ENCODE measurements at regions not wholly inside any gene's neighbourhood (a gene's known extent, or its start where the extent isn't known, plus 50 kb on each side); places are given as distances from the start of the nearest gene placed in this dataset.

GRCh38 chr5:116703941-116704340, 129.3 kb upstream of the SEMA6A start:
- DNase-seq (ENCODE audit: low read depth, low spot score) = no peak

GRCh38 chr5:116703328-116703727, 128.7 kb upstream of the SEMA6A start:
- DNase-seq (ENCODE audit: low read depth, low spot score) = no peak

GRCh38 chr5:116702776-116703175, 128.2 kb upstream of the SEMA6A start:
- DNase-seq (ENCODE audit: low read depth, low spot score) = no peak

GRCh38 chr5:116699332-116699731, 124.7 kb upstream of the SEMA6A start:
- DNase-seq (ENCODE audit: low read depth, low spot score) = no peak

- DNase-seq (ENCODE audit: low read depth, low spot score) = peak; percentile 26
Observed at GRCh38 chr5:116696366-116696765, 121.7 kb upstream of the SEMA6A start.

- DNase-seq (ENCODE audit: low read depth, low spot score) = no peak
Observed at GRCh38 chr5:116695681-116696080, 121.1 kb upstream of the SEMA6A start.

- peak; percentile 13 for DNase-seq (ENCODE audit: low read depth, low spot score)
Observed at GRCh38 chr5:116686438-116686837, 111.8 kb upstream of the SEMA6A start.

GRCh38 chr5:116685931-116686330, 111.3 kb upstream of the SEMA6A start:
- DNase-seq (ENCODE audit: low read depth, low spot score) = no peak

GRCh38 chr5:116685069-116685468, 110.4 kb upstream of the SEMA6A start:
- DNase-seq (ENCODE audit: low read depth, low spot score) = no peak

GRCh38 chr5:116681334-116682013, 106.9 kb upstream of the SEMA6A start:
- no peak for DNase-seq (ENCODE audit: low read depth, low spot score)

- no peak for DNase-seq (ENCODE audit: low read depth, low spot score)
Observed at GRCh38 chr5:116675626-116675910, 100.9 kb upstream of the SEMA6A start.

- no peak for DNase-seq (ENCODE audit: low read depth, low spot score)
Observed at GRCh38 chr5:116674881-116675625, 100.4 kb upstream of the SEMA6A start.

- DNase-seq (ENCODE audit: low read depth, low spot score) = no peak
Observed at GRCh38 chr5:116673453-116673852, 98.8 kb upstream of the SEMA6A start.

- no peak for DNase-seq (ENCODE audit: low read depth, low spot score)
Observed at GRCh38 chr5:116672203-116672602, 97.6 kb upstream of the SEMA6A start.

- DNase-seq (ENCODE audit: low read depth, low spot score) = no peak
Observed at GRCh38 chr5:116671211-116671736, 96.7 kb upstream of the SEMA6A start.

- no peak for DNase-seq (ENCODE audit: low read depth, low spot score)
Observed at GRCh38 chr5:116669261-116670031, 94.8 kb upstream of the SEMA6A start.

- no peak for DNase-seq (ENCODE audit: low read depth, low spot score)
Observed at GRCh38 chr5:116668390-116668789, 93.8 kb upstream of the SEMA6A start.

- DNase-seq (ENCODE audit: low read depth, low spot score) = no peak
Observed at GRCh38 chr5:116666901-116667300, 92.3 kb upstream of the SEMA6A start.

- DNase-seq (ENCODE audit: low read depth, low spot score) = no peak
Observed at GRCh38 chr5:116664988-116665387, 90.4 kb upstream of the SEMA6A start.

GRCh38 chr5:116663081-116663480, 88.5 kb upstream of the SEMA6A start:
- DNase-seq (ENCODE audit: low read depth, low spot score) = no peak

GRCh38 chr5:116661419-116661818, 86.8 kb upstream of the SEMA6A start:
- DNase-seq (ENCODE audit: low read depth, low spot score) = no peak

- DNase-seq (ENCODE audit: low read depth, low spot score) = no peak
Observed at GRCh38 chr5:116660929-116661328, 86.3 kb upstream of the SEMA6A start.

- no peak for DNase-seq (ENCODE audit: low read depth, low spot score)
Observed at GRCh38 chr5:116658830-116659229, 84.2 kb upstream of the SEMA6A start.

Measured in ELF-1 (cell line).